Spleen (tissue), 7 donors: ENCODE measurements at regions not wholly inside any gene's neighbourhood (a gene's known extent, or its start where the extent isn't known, plus 50 kb on each side); places are given as distances from the start of the nearest gene placed in this dataset.

ENCODE experiments used
- CTCF ChIP-seq, 11 experiments: fragments of 200-600 bp in 7 of 11; fragments of 450-650 bp in 4 of 11; sonication (generic) in 4 of 11; IDR thresholded peaks in 8 of 11; conservative IDR thresholded peaks in 3 of 11; 1 replicate in 7 of 11; 2 replicates in 4 of 11; pipeline versions ENCODE4 v1.4.0 to v1.8.0; 2016 to 2021; ENCODE audit warnings: antibody characterized with exemption in 11 of 11, inconsistent platforms in 4 of 11, mild to moderate bottlenecking in 1 of 11
- POLR2A ChIP-seq, 3 donors: fragments of 450-650 bp; IDR thresholded peaks; one replicate each; pipeline ENCODE4 v1.5.1; 2017; ENCODE audit warnings: antibody characterized with exemption in 3 of 3, mild to moderate bottlenecking in 1 of 3
- POLR2AphosphoS5 ChIP-seq, 3 donors: sonication (generic); formaldehyde crosslinking; IDR thresholded peaks; one replicate each; pipeline ENCODE4 v1.5.1; 2017; ENCODE audit warnings: antibody characterized with exemption in 3 of 3
- donor health status: DM: no; HTN: no; CAD: no; lungs with moderate emphysema.
- donor health status: DM: no; HTN: no; CAD: no.
- donor health status: DM: no; HTN: no; CAD: no.

GRCh38 chr3:181567311-181568075 is 144.2 kb upstream of the SOX2 start:
- TF ChIP-seq CTCF (IDR thresholded peaks at IDR 0.05 in 8 of 11, conservative IDR thresholded peaks at IDR 0.05 in 3 of 11) (no peak), POLR2A (IDR thresholded peaks at IDR 0.05) (no peak), POLR2AphosphoS5 (IDR thresholded peaks at IDR 0.05) (no peak)
